ENCODE measurements at regions not wholly inside any gene's neighbourhood (a gene's known extent, or its start where the extent isn't known, plus 50 kb on each side); places are given as distances from the start of the nearest gene placed in this dataset.

DNA sequence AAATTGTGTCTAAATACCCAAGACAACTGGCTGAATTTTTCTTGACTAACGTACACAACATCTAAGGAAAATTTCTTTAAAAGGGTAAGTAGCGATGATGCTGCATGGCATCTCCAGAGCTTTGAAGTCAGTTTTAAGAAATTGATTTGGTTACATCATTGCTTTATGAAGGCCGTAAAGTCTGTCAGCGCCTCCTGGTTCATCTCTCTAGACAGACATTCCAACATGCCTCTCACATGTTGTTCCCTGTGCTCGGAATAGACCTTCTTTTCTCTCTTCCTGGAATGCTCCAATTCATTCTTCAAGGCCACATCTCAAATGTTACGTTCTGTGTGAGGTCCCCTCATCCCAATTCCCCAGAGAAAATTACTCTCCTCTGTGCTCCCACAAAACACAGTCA, 108.7 kb upstream of the SSBP2 start:
- TF ChIP-seq, protein P1, sequence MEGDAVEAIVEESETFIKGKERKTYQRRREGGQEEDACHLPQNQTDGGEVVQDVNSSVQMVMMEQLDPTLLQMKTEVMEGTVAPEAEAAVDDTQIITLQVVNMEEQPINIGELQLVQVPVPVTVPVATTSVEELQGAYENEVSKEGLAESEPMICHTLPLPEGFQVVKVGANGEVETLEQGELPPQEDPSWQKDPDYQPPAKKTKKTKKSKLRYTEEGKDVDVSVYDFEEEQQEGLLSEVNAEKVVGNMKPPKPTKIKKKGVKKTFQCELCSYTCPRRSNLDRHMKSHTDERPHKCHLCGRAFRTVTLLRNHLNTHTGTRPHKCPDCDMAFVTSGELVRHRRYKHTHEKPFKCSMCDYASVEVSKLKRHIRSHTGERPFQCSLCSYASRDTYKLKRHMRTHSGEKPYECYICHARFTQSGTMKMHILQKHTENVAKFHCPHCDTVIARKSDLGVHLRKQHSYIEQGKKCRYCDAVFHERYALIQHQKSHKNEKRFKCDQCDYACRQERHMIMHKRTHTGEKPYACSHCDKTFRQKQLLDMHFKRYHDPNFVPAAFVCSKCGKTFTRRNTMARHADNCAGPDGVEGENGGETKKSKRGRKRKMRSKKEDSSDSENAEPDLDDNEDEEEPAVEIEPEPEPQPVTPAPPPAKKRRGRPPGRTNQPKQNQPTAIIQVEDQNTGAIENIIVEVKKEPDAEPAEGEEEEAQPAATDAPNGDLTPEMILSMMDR (IDR thresholded peaks at IDR 0.05; ENCODE audit: insufficient read depth, low read length) = no peak
- no peak for TF ChIP-seq POLR2AphosphoS5 (IDR thresholded peaks at IDR 0.05; ENCODE audit: low read depth)
